Endodermal cell (in vitro differentiated cells): ENCODE measurements at regions not wholly inside any gene's neighbourhood (a gene's known extent, or its start where the extent isn't known, plus 50 kb on each side); places are given as distances from the start of the nearest gene placed in this dataset.

ENCODE experiments used
- DNase-seq: peaks from one replicate; pipeline ENCODE4 v3.0.0-alpha.2; 2017
- H3K27ac ChIP-seq: 2 replicates; pipeline ENCODE4 v1.5.1; 2013; ENCODE audit warnings: mild to moderate bottlenecking, low read depth, low read length, moderate library complexity
- H3K27me3 ChIP-seq: 2 replicates; pipeline ENCODE4 v1.6.1; 2013; ENCODE audit warnings: mild to moderate bottlenecking, low read length, moderate library complexity; ENCODE audit not compliant: insufficient read depth, control insufficient read depth, poor library complexity, severe bottlenecking
- H3K36me3 ChIP-seq: 2 replicates; pipeline ENCODE4 v1.7.0; 2013; ENCODE audit warnings: mild to moderate bottlenecking, low read length, moderate library complexity; ENCODE audit not compliant: control insufficient read depth, insufficient read depth
- H3K4me1 ChIP-seq: one replicate; pipeline ENCODE4 v1.7.0; 2013; ENCODE audit warnings: low read length; ENCODE audit not compliant: control insufficient read depth, insufficient read depth
- H3K4me3 ChIP-seq: 2 replicates; pipeline ENCODE4 v1.5.1; 2013; ENCODE audit warnings: mild to moderate bottlenecking, low read length, moderate library complexity
- H3K9ac ChIP-seq: 2 replicates; pipeline ENCODE4 v1.6.1; 2013; ENCODE audit warnings: mild to moderate bottlenecking, low read length, moderate library complexity; ENCODE audit not compliant: poor library complexity, severe bottlenecking; ENCODE audit errors: extremely low read depth
- H3K9me3 ChIP-seq: 2 replicates; pipeline ENCODE4 v1.6.1; 2013; ENCODE audit warnings: mild to moderate bottlenecking, low read length, moderate library complexity; ENCODE audit not compliant: control insufficient read depth
- H3K27ac Mint-ChIP-seq: 2 replicates; pipeline ENCODE4 v1.8.0; 2020; ENCODE audit warnings: mixed read lengths
- H3K27me3 Mint-ChIP-seq: 2 replicates; pipeline ENCODE4 v1.8.0; 2021; ENCODE audit warnings: mild to moderate bottlenecking, mixed read lengths; ENCODE audit not compliant: insufficient read depth
- H3K36me3 Mint-ChIP-seq: 2 replicates; pipeline ENCODE4 v1.8.0; 2020; ENCODE audit warnings: low read depth, mixed read lengths
- H3K4me1 Mint-ChIP-seq: 2 replicates; pipeline ENCODE4 v1.8.0; 2020; ENCODE audit warnings: mixed read lengths
- H3K4me3 Mint-ChIP-seq: 2 replicates; pipeline ENCODE4 v1.8.0; 2020; ENCODE audit warnings: mild to moderate bottlenecking, moderate library complexity, mixed read lengths
- H3K9me3 Mint-ChIP-seq: 2 replicates; pipeline ENCODE4 v1.8.0; 2020; ENCODE audit warnings: mild to moderate bottlenecking, mixed read lengths
- CTCF ChIP-seq: fragments of 200-600 bp; sonication (generic); conservative IDR thresholded peaks from 2 replicates; pipeline ENCODE4 v1.5.0; 2021; ENCODE audit warnings: antibody characterized with exemption, mild to moderate bottlenecking
- WGBS, 2 experiments: methylation state at CpG; one replicate each; pipeline versions ENCODE4 v1.1.5 to v1.1.7; 2013; ENCODE audit warnings: missing lambda C conversion rate in 2 of 2, mixed read lengths in 1 of 2; ENCODE audit not compliant: insufficient coverage in 1 of 2, insufficient read length in 1 of 2; 5-methylcytosine and 5-hydroxymethylcytosine counted together

DNA sequence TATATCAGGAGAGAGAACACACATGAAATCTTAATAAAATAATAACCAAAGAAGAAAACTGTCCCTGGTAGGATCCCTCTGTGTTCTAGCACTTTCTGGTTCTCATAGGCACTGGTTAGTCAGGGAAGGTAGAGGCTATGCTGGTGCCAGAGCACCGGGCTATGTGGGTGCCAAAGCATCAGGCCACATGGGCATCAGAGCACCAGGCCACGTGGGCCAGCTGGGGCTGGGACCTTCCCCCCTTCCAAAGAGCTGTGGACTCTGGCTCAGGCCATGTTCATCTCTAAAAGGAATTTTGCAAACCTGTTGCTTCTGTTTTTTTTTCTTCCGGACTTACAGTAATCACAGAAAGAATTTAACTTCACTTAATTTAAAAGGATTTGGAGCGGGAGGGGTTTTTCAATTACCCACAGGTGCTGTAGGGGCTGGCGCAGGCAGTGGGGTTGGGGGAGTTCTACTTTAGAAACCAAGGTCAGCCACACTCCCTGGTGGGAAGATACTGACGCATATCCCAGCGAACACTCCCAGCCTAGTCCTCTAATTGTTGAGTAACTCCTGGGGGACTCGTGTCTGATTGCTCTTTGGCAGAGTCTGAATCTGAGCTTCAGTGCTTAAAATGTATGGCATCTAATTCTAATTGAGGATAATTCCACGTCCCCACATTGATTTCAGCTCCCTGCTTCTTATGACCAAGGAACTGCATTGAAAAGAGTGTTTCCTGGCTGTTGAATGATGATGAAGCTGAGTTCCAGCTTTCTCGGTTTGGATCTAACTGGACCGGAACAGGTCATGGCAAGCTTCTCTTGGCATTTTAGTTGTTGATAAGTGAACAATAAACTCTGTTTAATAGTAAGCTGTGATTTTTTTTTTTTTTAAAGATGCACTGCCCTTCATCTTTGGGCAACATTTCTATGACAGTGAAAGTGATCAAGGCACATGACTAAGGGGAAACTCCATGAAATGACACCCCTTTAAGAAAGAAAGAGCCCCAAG lies 110.7 kb upstream of the FZD8 start:
- peaks cover 24% of the 10 kb centered on the region for H3K4me1 Mint-ChIP-seq
- no peaks in the 10 kb centered on the region for H3K9me3 Mint-ChIP-seq
- DNase-seq, result no peak

GRCh38 chr10:35751347-35751746 lies 109.3 kb upstream of the FZD8 start:
- Mint-ChIP-seq H3K4me1 (peaks cover 24% of the 10 kb centered on the region), H3K27ac (no peak overlapping the region), H3K27me3 (no peaks in the 10 kb centered on the region), H3K36me3 (no peaks in the 10 kb centered on the region), H3K4me3 (no peak overlapping the region), H3K9me3 (no peaks in the 10 kb centered on the region)
- TF ChIP-seq CTCF, result no peak
- no peak overlapping the region for H3K27ac ChIP-seq
- DNase-seq, result no peak
- no peaks in the 10 kb centered on the region for H3K27me3 ChIP-seq
- H3K36me3 ChIP-seq, result no peaks in the 10 kb centered on the region
- no peak overlapping the region for H3K4me3 ChIP-seq
- no peaks in the 10 kb centered on the region for H3K9me3 ChIP-seq
- no peaks in the 10 kb centered on the region for H3K4me1 ChIP-seq
- no peak overlapping the region for H3K9ac ChIP-seq
- WGBS, 2 experiments, result 91 to 94% methylated on average over 2 of the region's 2 CpGs

More for the DNA sequence above, 110.7 kb upstream of the FZD8 start:
- no peaks in the 10 kb centered on the region for H3K4me1 ChIP-seq
- no peak overlapping the region for H3K27ac Mint-ChIP-seq
- no peaks in the 10 kb centered on the region for H3K27me3 ChIP-seq
- no peaks in the 10 kb centered on the region for H3K36me3 Mint-ChIP-seq
- H3K4me3 ChIP-seq, result no peak overlapping the region
- no peak overlapping the region for H3K9ac ChIP-seq
- H3K9me3 ChIP-seq, result no peaks in the 10 kb centered on the region
- 75 to 83% methylated on average over 6 to 11 of the region's 11 CpGs for WGBS, 2 experiments
- H3K27me3 Mint-ChIP-seq, result no peaks in the 10 kb centered on the region
- no peak for TF ChIP-seq CTCF
- no peaks in the 10 kb centered on the region for H3K36me3 ChIP-seq
- no peak overlapping the region for H3K4me3 Mint-ChIP-seq
- H3K27ac ChIP-seq, result no peak overlapping the region

- no peak overlapping the region for H3K27ac ChIP-seq
- Mint-ChIP-seq H3K9me3 (no peaks in the 10 kb centered on the region), H3K4me3 (no peak overlapping the region), H3K27ac (no peak overlapping the region), H3K27me3 (no peaks in the 10 kb centered on the region), H3K4me1 (peaks cover 29% of the 10 kb centered on the region), H3K36me3 (no peaks in the 10 kb centered on the region)
- 90 to 93% methylated on average over 3 to 6 of the region's 6 CpGs for WGBS, 2 experiments
- no peaks in the 10 kb centered on the region for H3K27me3 ChIP-seq
- no peak overlapping the region for H3K4me3 ChIP-seq
- no peaks in the 10 kb centered on the region for H3K9me3 ChIP-seq
- H3K9ac ChIP-seq, result no peak overlapping the region
- TF ChIP-seq CTCF, result no peak
- H3K36me3 ChIP-seq, result no peaks in the 10 kb centered on the region
- no peaks in the 10 kb centered on the region for H3K4me1 ChIP-seq
- no peak for DNase-seq
These were observed 107.1 kb upstream of the FZD8 start for GRCh38 chr10:35749230-35749629.
